ENCODE measurements at regions not wholly inside any gene's neighbourhood (a gene's known extent, or its start where the extent isn't known, plus 50 kb on each side); places are given as distances from the start of the nearest gene placed in this dataset.
"Not testable (repeated sequence)": the region's sequence is repeated elsewhere in the genome, so short reads cannot be mapped to it uniquely, and the experiment has no call there.

DNA sequence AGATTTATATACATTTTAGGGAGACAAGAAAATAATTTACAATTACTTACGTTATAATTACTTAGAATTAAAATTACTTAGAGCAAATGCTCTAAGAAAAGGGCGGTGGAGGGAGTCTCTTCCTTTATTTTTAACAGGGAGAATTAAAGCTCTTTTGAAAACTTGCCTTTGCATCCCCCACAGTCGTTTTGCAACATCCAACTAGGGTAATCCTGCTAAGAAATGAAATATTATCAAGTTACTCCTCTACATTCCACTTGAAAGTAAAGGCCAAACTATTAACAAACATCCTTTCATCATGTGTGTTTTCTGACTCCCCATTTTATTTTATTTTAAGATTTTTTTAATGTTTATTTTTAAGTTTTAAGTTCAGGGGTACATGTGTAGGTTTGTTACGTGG is 1358.5 kb downstream of the NCAM2 start:
- TF ChIP-seq, protein P1, sequence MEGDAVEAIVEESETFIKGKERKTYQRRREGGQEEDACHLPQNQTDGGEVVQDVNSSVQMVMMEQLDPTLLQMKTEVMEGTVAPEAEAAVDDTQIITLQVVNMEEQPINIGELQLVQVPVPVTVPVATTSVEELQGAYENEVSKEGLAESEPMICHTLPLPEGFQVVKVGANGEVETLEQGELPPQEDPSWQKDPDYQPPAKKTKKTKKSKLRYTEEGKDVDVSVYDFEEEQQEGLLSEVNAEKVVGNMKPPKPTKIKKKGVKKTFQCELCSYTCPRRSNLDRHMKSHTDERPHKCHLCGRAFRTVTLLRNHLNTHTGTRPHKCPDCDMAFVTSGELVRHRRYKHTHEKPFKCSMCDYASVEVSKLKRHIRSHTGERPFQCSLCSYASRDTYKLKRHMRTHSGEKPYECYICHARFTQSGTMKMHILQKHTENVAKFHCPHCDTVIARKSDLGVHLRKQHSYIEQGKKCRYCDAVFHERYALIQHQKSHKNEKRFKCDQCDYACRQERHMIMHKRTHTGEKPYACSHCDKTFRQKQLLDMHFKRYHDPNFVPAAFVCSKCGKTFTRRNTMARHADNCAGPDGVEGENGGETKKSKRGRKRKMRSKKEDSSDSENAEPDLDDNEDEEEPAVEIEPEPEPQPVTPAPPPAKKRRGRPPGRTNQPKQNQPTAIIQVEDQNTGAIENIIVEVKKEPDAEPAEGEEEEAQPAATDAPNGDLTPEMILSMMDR (IDR thresholded peaks at IDR 0.05; ENCODE audit: low read depth, low read length) = no peak
- H3K4me3 ChIP-seq (ENCODE audit: low read depth, low read length) = no peak overlapping the region

DNA sequence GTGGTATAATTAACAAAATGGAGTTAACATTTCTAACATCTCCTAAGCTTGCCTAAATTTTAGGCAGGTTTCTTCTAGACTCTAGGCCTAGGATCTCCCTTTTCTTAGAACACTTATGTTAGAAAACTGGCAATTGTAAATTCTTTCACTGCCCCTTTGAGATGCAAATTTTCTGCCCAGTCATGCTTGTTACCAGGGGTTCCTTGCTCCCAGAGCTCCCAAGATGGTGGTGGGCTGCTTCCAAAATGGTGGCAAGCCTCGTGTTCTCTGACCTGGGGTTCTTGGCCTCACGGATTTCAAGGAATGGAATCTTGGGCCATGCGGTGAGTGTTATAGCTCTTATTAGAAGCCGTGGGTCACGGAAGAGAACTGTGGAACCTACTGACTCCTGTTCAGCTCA is 1361.4 kb downstream of the NCAM2 start:
- H3K4me3 ChIP-seq (ENCODE audit: low read depth, low read length) = not testable (repeated sequence)

DNA sequence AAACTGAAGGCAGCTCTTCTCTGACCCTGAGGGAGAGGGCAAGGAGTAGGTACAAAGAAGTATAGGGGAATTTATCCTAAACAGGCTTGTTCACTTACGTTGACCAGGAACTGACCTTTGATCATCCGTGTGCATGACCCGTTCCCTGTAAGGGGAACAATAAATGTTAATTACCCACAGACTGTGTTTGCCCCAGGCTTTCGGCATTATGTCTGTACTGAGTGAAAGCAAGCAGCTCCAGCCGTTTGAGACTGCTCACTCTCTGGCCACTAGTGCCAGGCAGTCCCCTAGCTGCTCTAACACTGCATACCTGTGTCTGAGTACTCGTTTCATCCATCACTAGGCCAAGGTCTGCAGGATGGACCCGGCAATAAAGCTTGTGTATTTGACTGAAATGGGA is 1365.3 kb downstream of the NCAM2 start:
- no peak overlapping the region for H3K4me3 ChIP-seq (ENCODE audit: low read depth, low read length)
- TF ChIP-seq, protein P1 (IDR thresholded peaks at IDR 0.05; ENCODE audit: low read depth, low read length) = no peak

DNA sequence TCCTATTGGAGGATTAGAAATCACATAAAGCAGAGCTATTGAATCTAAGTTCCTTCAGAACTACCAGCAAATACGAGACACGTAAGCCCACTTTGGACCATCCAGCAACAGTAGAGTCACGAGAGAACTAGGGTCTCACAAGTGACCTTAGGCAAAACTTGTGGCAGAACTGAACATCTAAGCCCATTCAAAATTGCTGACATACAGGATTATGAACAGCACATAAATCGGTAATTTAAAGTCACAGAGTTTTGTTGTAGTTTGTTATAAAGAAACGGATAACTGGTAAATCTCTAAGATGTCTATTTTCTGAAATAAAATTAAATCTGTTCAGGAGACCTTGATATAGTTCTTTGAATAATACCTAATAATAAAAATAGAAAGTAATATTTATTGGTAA is 1366.0 kb downstream of the NCAM2 start:
- no peak overlapping the region for H3K4me3 ChIP-seq (ENCODE audit: low read depth, low read length)
- TF ChIP-seq, protein P1 (IDR thresholded peaks at IDR 0.05; ENCODE audit: low read depth, low read length) = no peak

DNA sequence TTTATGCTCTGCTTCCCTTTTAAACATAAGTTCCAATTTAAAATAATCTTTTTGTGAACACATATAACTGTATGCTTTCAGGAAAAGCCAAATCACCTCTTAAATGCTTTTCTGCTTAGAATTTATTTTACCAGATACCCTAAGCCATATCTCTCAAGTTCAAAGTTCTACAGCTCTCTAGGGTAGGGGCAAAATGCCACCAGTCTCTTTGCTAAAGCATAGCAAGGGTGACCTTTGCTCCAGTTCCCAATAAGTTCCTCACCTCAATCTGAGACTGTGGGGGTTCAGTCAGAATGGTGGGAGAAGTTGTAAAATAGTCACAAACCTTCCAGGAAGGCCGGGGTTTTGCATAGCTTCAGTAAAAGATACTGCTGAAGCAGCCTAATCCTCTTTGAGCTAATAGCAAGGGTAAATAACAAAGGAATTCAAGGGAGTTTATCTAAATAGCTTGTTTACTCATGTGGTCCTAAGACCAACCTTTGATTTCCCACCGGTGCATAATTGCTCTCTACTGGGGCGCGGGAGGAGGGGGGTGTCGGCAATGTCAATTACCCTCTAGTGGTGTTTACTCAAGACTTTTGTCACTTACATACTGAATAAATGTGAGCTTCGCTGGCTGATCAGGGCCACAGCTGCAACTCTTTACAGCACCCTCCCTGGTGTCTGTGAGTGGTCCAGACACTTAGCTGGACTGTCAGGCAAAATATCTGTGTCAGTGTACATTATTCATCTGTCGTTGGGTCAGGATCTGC is 1376.2 kb downstream of the NCAM2 start:
- TF ChIP-seq, protein P1 (IDR thresholded peaks at IDR 0.05; ENCODE audit: low read depth, low read length) = no peak
- no peak overlapping the region for H3K4me3 ChIP-seq (ENCODE audit: low read depth, low read length)

DNA sequence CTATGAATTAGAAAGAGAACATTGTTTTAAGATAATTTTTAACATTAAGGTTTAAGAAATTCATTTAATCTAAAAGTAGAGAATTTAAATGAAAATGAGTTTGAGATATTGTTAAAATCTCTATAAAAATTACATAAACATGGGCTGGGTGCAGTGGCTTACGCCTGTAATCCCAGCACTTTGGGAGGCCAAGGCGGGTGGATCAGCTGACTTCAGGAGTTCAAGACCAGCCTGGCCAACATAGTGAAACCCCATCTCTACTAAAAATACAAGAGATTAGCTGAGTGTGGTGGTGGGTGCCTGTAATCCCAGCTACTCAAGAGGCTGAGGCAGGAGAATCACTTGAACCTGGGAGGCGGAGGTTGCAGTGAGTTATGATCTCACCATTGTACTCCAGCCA is 1379.6 kb downstream of the NCAM2 start:
- H3K4me3 ChIP-seq (ENCODE audit: low read depth, low read length) = not testable (repeated sequence)

DNA sequence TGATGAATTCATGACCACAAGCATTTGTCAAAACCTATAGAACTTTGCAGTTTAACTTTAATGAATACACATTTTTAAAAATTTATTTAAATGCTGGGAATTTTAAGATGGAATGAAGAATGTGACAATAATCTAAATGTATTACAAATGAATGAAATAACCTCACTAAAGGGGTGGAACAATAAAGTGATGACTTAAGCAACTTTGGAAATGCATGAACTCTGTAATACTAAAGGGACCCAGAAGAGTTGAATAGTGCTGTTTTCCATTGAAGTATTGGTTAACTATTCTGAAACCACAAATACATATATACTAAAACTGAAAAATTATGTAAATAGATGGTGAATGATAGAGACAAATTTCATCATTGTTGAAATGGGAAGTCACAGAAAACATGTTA is 1395.1 kb downstream of the NCAM2 start:
- TF ChIP-seq, protein P1 (IDR thresholded peaks at IDR 0.05; ENCODE audit: low read depth, low read length) = no peak

DNA sequence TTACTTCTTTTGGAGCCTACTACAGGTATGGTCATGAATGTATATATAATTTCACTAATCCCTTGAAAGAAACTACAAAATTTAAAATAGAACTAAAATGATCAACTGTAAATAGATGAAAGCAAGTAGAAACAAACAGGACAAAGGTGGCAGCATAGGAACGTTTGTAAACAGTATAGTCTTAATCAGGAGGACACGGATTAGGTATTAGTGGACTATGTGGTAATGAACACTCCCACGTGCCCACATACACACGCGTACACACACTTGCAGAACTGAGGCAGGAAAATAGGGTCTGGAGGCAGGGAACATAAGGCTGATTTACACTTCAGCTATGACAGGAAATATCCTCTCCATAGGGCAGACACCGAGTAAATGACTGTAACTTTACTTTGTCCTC is 1397.8 kb downstream of the NCAM2 start:
- TF ChIP-seq, protein P1 (IDR thresholded peaks at IDR 0.05; ENCODE audit: low read depth, low read length) = no peak
- no peak overlapping the region for H3K4me3 ChIP-seq (ENCODE audit: low read depth, low read length)

More for the DNA sequence above, 1395.1 kb downstream of the NCAM2 start:
- no peak overlapping the region for H3K4me3 ChIP-seq (ENCODE audit: low read depth, low read length)

Measured in WI38 (cell line).